Prostate gland (tissue), 2 donors: ENCODE measurements at regions not wholly inside any gene's neighbourhood (a gene's known extent, or its start where the extent isn't known, plus 50 kb on each side); places are given as distances from the start of the nearest gene placed in this dataset.

ENCODE experiments used
- DNase-seq: peaks from one replicate; pipeline ENCODE4 v3.0.0-alpha.2; 2019; ENCODE audit warnings: low spot score
- H3K27ac ChIP-seq, 2 donors: fragments of 200-600 bp; sonication (generic); 2 replicates each; pipeline ENCODE4 v1.5.1; 2017 to 2019
- H3K27me3 ChIP-seq: fragments of 200-600 bp; sonication (generic); replicated peaks from 2 replicates; pipeline ENCODE4 v1.5.1; 2019; ENCODE audit not compliant: insufficient read depth
- H3K36me3 ChIP-seq, 2 donors: fragments of 200-600 bp; sonication (generic); 1 replicate in 1 of 2; 2 replicates in 1 of 2; pipeline versions ENCODE4 v1.5.1 to v1.8.1; 2017 to 2019
- H3K4me1 ChIP-seq: fragments of 200-600 bp; sonication (generic); replicated peaks from 2 replicates; pipeline ENCODE4 v1.5.1; 2019
- H3K4me3 ChIP-seq, 2 donors: fragments of 200-600 bp; sonication (generic); 2 replicates each; pipeline ENCODE4 v1.5.1; 2017 to 2019
- H3K9me3 ChIP-seq: fragments of 200-600 bp; sonication (generic); 2 replicates; pipeline ENCODE4 v1.5.1; 2017
- POLR2A ChIP-seq: fragments of 450-650 bp; IDR thresholded peaks from one replicate; pipeline ENCODE4 v1.6.1; 2016; ENCODE audit warnings: antibody characterized with exemption, mild to moderate bottlenecking
- POLR2AphosphoS5 ChIP-seq: sonication (generic); formaldehyde crosslinking; IDR thresholded peaks from one replicate; pipeline ENCODE4 v1.6.1; 2017; ENCODE audit warnings: antibody characterized with exemption
- WGBS: methylation state at CpG from one replicate; pipeline ENCODE4 v1.1.5; 2018; 5-methylcytosine and 5-hydroxymethylcytosine counted together
- intact Hi-C: fragments of 100-400 bp; cut with DNase I; formaldehyde crosslinking; loops from one replicate; pipeline ENCODE4 v1.14.2; 2022
- TF ChIP-seq, protein P1 (sequence below), 4 experiments: fragments of 200-600 bp in 2 of 4; fragments of 450-650 bp in 2 of 4; sonication (generic) in 2 of 4; IDR thresholded peaks; 1 replicate in 3 of 4; 2 replicates in 1 of 4; pipeline ENCODE4 v1.5.1; 2016 to 2019; ENCODE audit warnings: antibody characterized with exemption in 4 of 4, mild to moderate bottlenecking in 2 of 4, moderate library complexity in 2 of 4

DNA sequence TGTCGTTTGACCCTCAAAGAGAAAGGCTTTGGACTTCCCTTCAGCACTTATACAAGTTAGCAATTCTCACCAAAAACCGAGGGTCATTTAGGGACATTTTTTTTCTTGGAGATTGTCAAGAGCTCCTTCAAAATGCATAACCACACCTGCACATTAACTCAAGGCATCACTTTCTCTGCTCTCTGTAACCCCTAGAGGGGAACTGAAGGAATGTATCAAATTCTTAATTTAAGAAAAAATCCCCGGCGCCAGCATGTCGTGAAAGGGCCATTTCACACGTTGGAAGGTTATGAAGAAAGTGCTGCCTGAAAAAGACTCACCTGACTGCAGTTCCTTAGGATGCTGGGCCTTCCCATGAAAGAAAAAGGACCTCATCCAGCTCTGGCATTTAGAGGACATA lies 131.6 kb upstream of the ZC3H12A start:
- no peak overlapping the region for H3K4me3 ChIP-seq
- H3K4me1 ChIP-seq = no peaks in the 10 kb centered on the region
- DNase-seq = no peak
- 42% methylated on average over 6 of the region's 6 CpGs for WGBS
- H3K27ac ChIP-seq = no peak overlapping the region
- TF ChIP-seq POLR2A (no peak), POLR2AphosphoS5 (no peak)
- TF ChIP-seq, protein P1, sequence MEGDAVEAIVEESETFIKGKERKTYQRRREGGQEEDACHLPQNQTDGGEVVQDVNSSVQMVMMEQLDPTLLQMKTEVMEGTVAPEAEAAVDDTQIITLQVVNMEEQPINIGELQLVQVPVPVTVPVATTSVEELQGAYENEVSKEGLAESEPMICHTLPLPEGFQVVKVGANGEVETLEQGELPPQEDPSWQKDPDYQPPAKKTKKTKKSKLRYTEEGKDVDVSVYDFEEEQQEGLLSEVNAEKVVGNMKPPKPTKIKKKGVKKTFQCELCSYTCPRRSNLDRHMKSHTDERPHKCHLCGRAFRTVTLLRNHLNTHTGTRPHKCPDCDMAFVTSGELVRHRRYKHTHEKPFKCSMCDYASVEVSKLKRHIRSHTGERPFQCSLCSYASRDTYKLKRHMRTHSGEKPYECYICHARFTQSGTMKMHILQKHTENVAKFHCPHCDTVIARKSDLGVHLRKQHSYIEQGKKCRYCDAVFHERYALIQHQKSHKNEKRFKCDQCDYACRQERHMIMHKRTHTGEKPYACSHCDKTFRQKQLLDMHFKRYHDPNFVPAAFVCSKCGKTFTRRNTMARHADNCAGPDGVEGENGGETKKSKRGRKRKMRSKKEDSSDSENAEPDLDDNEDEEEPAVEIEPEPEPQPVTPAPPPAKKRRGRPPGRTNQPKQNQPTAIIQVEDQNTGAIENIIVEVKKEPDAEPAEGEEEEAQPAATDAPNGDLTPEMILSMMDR (IDR thresholded peaks at IDR 0.05) = no peak
- H3K27me3 ChIP-seq = no peaks in the 10 kb centered on the region
- no peaks in the 10 kb centered on the region for H3K36me3 ChIP-seq
- H3K9me3 ChIP-seq = no peaks in the 10 kb centered on the region
- intact Hi-C loops = no loop called here

DNA sequence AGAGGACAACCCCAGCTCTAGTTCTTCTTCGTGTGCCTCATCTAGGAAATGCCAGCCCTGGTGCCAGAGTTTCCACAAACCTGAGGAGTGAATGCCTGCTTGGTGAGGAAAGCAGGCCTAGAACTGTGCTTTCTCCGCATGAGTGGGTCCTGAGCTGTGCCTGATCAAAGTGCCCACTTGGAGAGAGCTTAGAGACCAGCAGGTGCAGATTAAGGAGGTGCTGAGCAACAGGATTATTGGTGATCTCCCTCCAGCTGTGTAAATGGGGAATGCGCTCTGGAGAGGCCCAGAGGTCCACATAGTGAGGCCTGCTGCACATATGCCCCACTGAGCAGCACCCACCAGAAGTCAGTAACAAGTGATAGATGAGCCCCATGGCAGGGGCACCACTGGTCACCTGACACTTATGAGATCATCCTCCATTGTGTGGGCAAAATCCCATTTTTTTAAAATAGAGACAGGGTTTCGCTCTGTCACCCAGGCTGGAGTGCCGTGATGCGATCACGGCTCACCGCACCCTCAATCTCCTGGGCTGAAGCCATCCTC lies 127.2 kb upstream of the ZC3H12A start:
- H3K4me1 ChIP-seq = no peaks in the 10 kb centered on the region
- no peaks in the 10 kb centered on the region for H3K9me3 ChIP-seq
- TF ChIP-seq, protein P1 (IDR thresholded peaks at IDR 0.05) = no peak
- no peak for TF ChIP-seq POLR2A
- TF ChIP-seq POLR2AphosphoS5 = no peak
- H3K27ac ChIP-seq = no peak overlapping the region
- WGBS = 83% methylated on average over 8 of the region's 8 CpGs
- intact Hi-C loops = no loop called here
- H3K36me3 ChIP-seq = no peaks in the 10 kb centered on the region
- no peaks in the 10 kb centered on the region for H3K27me3 ChIP-seq
- no peak overlapping the region for H3K4me3 ChIP-seq
- no peak for DNase-seq

DNA sequence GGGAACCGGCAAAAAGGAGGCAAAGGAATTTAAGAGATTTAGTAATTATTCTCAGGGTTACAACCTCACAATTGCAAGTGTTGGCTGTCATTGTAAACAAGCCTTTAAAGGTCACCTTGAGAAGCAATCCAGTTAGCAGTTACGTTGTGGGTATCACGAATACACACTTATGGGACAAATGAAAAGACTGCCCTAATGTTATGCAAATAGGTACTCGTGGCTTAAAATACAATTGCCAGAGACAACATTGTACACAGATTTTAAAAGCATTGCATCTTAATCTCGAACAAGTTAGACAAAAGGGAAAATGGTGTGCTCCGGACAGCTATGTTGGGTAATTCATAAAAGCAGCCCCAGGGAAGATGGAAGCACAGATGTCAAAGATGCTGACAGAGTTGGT lies 120.5 kb upstream of the ZC3H12A start:
- Histone ChIP-seq H3K36me3 (no peaks in the 10 kb centered on the region), H3K4me3 (no peak overlapping the region), H3K27ac (no peak overlapping the region), H3K27me3 (no peaks in the 10 kb centered on the region), H3K4me1 (no peaks in the 10 kb centered on the region), H3K9me3 (no peaks in the 10 kb centered on the region)
- intact Hi-C loops = no loop called here
- no peak for DNase-seq
- TF ChIP-seq POLR2AphosphoS5 = no peak
- WGBS = 39% methylated on average over 6 of the region's 6 CpGs

DNA sequence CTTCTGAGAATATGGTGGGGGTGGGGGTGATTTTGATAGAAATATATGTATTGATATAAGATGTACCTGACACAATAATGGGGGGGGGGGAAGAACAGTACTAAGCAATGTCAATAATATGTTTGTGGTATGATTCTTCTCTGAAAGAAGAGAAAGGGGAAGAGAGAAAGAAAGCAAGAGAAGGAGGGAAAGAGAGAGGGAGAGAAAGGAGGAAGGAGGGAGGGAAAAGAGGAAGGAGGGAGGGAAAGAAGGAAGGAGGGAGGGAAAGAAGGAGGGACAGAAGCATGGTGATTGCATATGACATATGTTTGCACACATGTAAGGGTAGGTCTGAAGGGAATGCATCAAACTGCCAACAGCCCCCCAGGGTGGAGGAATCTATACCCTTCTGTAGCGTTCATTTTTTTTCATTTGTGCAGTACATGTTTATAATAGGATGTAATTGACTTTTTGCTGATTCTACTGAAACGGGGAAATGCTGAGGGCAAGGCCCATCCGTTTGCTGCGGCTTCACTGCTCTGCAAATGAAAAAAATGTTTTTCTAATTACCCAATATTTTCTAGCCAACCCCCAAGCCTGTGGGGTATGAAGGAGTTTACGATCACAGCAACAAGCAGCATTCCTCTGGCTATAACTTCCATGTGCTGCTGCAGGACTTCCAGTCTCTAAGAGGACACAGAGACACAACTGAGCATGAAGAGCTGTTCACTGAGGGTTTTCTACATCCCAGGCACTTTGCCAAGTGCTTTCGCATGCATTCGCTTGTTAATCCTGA lies 119.3 kb upstream of the ZC3H12A start:
- Histone ChIP-seq H3K4me3 (no peak overlapping the region), H3K9me3 (no peaks in the 10 kb centered on the region), H3K27me3 (no peaks in the 10 kb centered on the region), H3K36me3 (no peaks in the 10 kb centered on the region), H3K27ac (no peak overlapping the region), H3K4me1 (no peaks in the 10 kb centered on the region)
- intact Hi-C loops = no loop called here
- no peak for DNase-seq
- no peak for TF ChIP-seq POLR2AphosphoS5
- TF ChIP-seq, protein P1 (IDR thresholded peaks at IDR 0.05) = no peak
- TF ChIP-seq POLR2A = no peak
- 50% methylated on average over 7 of the region's 7 CpGs for WGBS

DNA sequence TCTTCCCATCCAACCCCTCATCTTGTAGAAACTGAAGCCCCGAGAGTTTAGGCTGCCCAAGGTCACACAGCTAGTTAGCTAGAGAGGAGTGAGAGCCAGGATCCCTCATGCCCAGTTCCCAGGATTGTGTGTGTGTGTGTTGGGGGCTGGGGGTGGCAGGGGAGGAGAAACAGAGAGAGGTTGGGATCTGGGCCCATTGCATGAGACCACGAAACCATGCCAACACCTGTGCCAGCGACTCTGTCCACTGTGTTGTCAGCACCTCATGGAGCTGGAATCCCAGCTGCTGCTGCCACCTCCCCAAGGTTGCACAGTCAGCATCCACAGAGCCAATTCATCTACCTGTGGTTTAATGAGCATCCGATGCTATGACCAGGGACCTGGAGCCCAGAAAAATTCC lies 115.4 kb upstream of the ZC3H12A start:
- no peaks in the 10 kb centered on the region for H3K9me3 ChIP-seq
- peaks cover 5% of the 10 kb centered on the region for H3K27me3 ChIP-seq
- H3K4me3 ChIP-seq = no peak overlapping the region
- no peak for DNase-seq
- no peaks in the 10 kb centered on the region for H3K4me1 ChIP-seq
- no peaks in the 10 kb centered on the region for H3K36me3 ChIP-seq
- WGBS = 81% methylated on average over 4 of the region's 4 CpGs
- TF ChIP-seq, protein P1 (IDR thresholded peaks at IDR 0.05) = no peak
- TF ChIP-seq POLR2A = no peak
- no peak for TF ChIP-seq POLR2AphosphoS5
- no peak overlapping the region for H3K27ac ChIP-seq
- intact Hi-C loops = no loop called here
